Esophagus squamous epithelium (tissue), 5 donors: ENCODE measurements at regions not wholly inside any gene's neighbourhood (a gene's known extent, or its start where the extent isn't known, plus 50 kb on each side); places are given as distances from the start of the nearest gene placed in this dataset.

ENCODE experiments used
- DNase-seq: peaks from one replicate; lab custom pipeline; 2025; lab: John Stamatoyannopoulos, UW
- H3K27ac ChIP-seq, 4 donors: fragments of 200-600 bp; sonication (generic); one replicate each; pipeline ENCODE4 v1.5.1; 2016 to 2019; ENCODE audit warnings: mild to moderate bottlenecking in 1 of 4
- H3K27me3 ChIP-seq, 4 donors: fragments of 200-600 bp; sonication (generic); 1 replicate in 3 of 4; 2 replicates in 1 of 4; pipeline versions ENCODE4 v1.5.1 to v1.6.0; 2017 to 2021; ENCODE audit warnings: antibody characterized with exemption in 1 of 4
- H3K36me3 ChIP-seq, 3 donors: fragments of 200-600 bp; sonication (generic); one replicate each; pipeline ENCODE4 v1.5.1; 2016 to 2019
- H3K4me1 ChIP-seq, 3 donors: fragments of 200-600 bp; sonication (generic); one replicate each; pipeline ENCODE4 v1.5.1; 2017 to 2019
- H3K4me3 ChIP-seq, 4 donors: fragments of 200-600 bp; sonication (generic); 1 replicate in 3 of 4; 2 replicates in 1 of 4; pipeline ENCODE4 v1.5.1; 2016 to 2019; ENCODE audit warnings: mild to moderate bottlenecking in 2 of 4, moderate library complexity in 1 of 4
- H3K9me3 ChIP-seq, 3 donors: fragments of 200-600 bp; sonication (generic); one replicate each; pipeline ENCODE4 v1.5.1; 2016 to 2019
- POLR2A ChIP-seq, 4 donors: fragments of 450-650 bp; IDR thresholded peaks; one replicate each; pipeline ENCODE4 v1.6.1; 2017; ENCODE audit warnings: antibody characterized with exemption in 4 of 4, mild to moderate bottlenecking in 4 of 4, moderate library complexity in 3 of 4
- WGBS, 2 donors: methylation state at CpG; one replicate each; pipeline ENCODE4 v1.1.5; 2018; 5-methylcytosine and 5-hydroxymethylcytosine counted together
- intact Hi-C: fragments of 100-400 bp; cut with DNase I; formaldehyde crosslinking; loops from one replicate; pipeline ENCODE4 v1.15.0; 2022
- TF ChIP-seq, protein P1 (sequence below), 6 experiments: fragments of 450-650 bp in 4 of 6; fragments of 200-600 bp in 2 of 6; sonication (generic) in 2 of 6; IDR thresholded peaks; one replicate each; pipeline ENCODE4 v1.5.1; 2016 to 2019; ENCODE audit warnings: antibody characterized with exemption in 6 of 6, mild to moderate bottlenecking in 4 of 6, moderate library complexity in 4 of 6
- donor health status: DM: yes; HTN: yes; CAD: no.

DNA sequence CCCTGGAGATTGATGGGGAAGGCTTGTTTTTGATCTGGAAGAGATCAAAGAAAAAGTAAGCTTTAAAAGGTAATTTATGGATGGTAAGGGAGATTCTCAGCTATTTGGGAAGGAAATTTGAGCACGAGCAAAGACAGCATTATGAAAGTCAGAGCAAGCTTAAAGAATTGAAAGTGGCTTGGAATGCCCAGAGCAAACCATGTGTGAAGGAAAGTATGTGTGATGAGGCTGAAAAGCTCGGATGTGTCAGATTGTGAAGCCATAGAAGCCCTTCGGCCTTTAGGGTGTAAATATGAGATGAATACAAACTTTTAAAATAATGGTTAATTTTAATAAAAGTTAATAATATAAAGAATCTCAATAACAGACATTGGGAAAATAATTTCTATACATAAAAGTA is 377.4 kb upstream of the DSEL start:
- 57 to 59% methylated on average over 3 of the region's 3 CpGs for WGBS, 2 donors
- H3K9me3 ChIP-seq: no peaks in the 10 kb centered on the region
- H3K27me3 ChIP-seq: no peaks in the 10 kb centered on the region
- intact Hi-C loops: no loop called here
- H3K4me1 ChIP-seq: no peaks in the 10 kb centered on the region
- TF ChIP-seq, protein P1, sequence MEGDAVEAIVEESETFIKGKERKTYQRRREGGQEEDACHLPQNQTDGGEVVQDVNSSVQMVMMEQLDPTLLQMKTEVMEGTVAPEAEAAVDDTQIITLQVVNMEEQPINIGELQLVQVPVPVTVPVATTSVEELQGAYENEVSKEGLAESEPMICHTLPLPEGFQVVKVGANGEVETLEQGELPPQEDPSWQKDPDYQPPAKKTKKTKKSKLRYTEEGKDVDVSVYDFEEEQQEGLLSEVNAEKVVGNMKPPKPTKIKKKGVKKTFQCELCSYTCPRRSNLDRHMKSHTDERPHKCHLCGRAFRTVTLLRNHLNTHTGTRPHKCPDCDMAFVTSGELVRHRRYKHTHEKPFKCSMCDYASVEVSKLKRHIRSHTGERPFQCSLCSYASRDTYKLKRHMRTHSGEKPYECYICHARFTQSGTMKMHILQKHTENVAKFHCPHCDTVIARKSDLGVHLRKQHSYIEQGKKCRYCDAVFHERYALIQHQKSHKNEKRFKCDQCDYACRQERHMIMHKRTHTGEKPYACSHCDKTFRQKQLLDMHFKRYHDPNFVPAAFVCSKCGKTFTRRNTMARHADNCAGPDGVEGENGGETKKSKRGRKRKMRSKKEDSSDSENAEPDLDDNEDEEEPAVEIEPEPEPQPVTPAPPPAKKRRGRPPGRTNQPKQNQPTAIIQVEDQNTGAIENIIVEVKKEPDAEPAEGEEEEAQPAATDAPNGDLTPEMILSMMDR (IDR thresholded peaks at IDR 0.05): no peak
- no peak for TF ChIP-seq POLR2A (IDR thresholded peaks at IDR 0.05)
- no peaks in the 10 kb centered on the region for H3K36me3 ChIP-seq
- no peak for DNase-seq
- no peak overlapping the region for H3K27ac ChIP-seq
- H3K4me3 ChIP-seq: no peak overlapping the region

DNA sequence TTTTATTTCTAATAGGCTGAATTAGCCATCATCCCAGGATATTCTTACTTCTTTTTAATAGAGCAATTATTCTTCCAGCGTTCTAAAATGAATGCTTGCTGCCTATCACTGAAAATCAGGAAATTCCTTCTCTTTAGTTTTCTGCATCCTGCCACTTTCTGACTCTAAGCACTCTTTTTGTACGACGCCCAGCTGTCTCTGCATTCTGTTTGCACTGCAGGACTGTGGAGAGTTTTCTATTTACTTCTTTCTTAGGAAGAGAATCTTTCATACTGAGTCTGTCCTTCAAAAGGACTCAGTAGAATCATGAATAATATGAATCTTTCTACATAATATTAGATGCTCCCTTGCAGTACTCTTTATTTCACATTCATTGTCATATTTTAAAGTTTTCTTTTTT is 360.4 kb upstream of the DSEL start:
- intact Hi-C loops: no loop called here
- WGBS, 2 donors: 20 to 21% methylated on average over 3 of the region's 3 CpGs
- TF ChIP-seq POLR2A (IDR thresholded peaks at IDR 0.05): no peak
- TF ChIP-seq, protein P1 (IDR thresholded peaks at IDR 0.05): no peak

DNA sequence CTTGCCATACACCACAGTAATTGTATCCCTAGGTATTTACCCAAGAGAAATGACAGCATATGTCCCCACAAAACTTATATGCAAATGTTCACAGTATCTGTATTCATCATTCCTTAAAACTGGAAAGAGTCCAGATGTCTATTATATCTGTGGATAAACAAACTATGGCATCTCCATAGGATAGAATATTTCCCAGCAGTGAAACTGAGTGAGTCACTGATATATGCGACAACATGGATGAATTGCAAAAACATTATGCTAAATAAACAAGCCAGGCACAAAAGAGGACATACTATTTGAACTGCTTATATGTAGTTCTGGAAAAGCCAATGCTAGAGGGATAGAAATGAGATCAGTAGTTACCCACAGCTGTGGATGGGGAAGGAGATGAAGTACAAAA is 359.4 kb upstream of the DSEL start:
- WGBS, 2 donors: 46 to 63% methylated on average over 1 of the region's 1 CpG
- Histone ChIP-seq H3K4me1 (no peaks in the 10 kb centered on the region), H3K9me3 (no peaks in the 10 kb centered on the region), H3K36me3 (no peaks in the 10 kb centered on the region), H3K27ac (no peak overlapping the region), H3K27me3 (no peaks in the 10 kb centered on the region), H3K4me3 (no peak overlapping the region)
- TF ChIP-seq, protein P1 (IDR thresholded peaks at IDR 0.05): no peak
- no peak for TF ChIP-seq POLR2A (IDR thresholded peaks at IDR 0.05)
- no peak for DNase-seq
- intact Hi-C loops: no loop called here

More for the DNA sequence above, 360.4 kb upstream of the DSEL start:
- no peaks in the 10 kb centered on the region for H3K27me3 ChIP-seq
- H3K4me1 ChIP-seq: no peaks in the 10 kb centered on the region
- no peaks in the 10 kb centered on the region for H3K36me3 ChIP-seq
- H3K9me3 ChIP-seq: no peaks in the 10 kb centered on the region
- no peak for DNase-seq
- H3K27ac ChIP-seq: no peak overlapping the region
- no peak overlapping the region for H3K4me3 ChIP-seq

DNA sequence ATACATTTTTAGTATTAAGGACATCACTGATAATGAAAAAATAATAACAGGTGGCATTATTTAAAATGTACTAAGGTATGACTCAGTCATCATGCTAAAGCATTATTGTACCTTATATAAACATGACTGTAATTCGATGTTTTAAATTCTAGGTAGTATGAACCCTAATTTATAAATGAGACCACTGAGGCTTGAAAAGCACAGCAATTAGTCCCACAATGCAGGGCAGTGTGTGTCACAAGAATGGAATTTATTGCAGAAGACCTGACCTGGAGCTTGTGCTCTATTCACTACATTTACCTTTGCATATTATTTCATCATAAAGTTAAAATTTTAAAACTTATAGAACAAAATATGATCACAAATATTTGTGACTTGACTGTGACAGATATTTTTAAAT is 358.5 kb upstream of the DSEL start:
- Histone ChIP-seq H3K9me3 (no peaks in the 10 kb centered on the region), H3K36me3 (no peaks in the 10 kb centered on the region), H3K27ac (no peak overlapping the region), H3K4me3 (no peak overlapping the region), H3K27me3 (no peaks in the 10 kb centered on the region), H3K4me1 (no peaks in the 10 kb centered on the region)
- intact Hi-C loops: no loop called here
- WGBS, 2 donors: 59 to 73% methylated on average over 1 of the region's 1 CpG
- TF ChIP-seq POLR2A (IDR thresholded peaks at IDR 0.05): no peak
- TF ChIP-seq, protein P1 (IDR thresholded peaks at IDR 0.05): no peak
- DNase-seq: no peak

DNA sequence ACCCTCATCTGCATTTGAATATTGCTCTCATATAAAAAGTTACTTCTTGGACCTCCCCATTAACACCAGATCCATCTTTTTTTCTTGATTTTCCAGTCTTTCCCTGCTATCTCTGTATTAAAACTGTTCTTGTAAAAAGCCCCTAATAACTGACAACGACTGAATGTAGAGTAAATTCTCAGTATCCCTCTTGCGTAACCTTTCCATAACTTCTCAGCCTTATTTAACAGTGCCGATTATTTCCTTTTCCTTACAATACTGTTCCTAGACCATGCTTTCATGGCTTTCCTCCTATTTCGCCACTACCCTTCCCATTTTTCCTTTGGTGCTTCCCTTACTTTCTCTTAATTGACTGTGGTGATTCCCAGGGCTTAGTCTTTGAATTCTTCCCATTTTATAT is 348.9 kb upstream of the DSEL start:
- no peaks in the 10 kb centered on the region for H3K36me3 ChIP-seq
- no peaks in the 10 kb centered on the region for H3K9me3 ChIP-seq
- no peak for DNase-seq
- TF ChIP-seq, protein P1 (IDR thresholded peaks at IDR 0.05): no peak
- TF ChIP-seq POLR2A (IDR thresholded peaks at IDR 0.05): no peak
- intact Hi-C loops: no loop called here
- H3K4me3 ChIP-seq: no peak overlapping the region
- WGBS, 2 donors: 72 to 76% methylated on average over 4 of the region's 4 CpGs
- H3K4me1 ChIP-seq: no peaks in the 10 kb centered on the region
- H3K27ac ChIP-seq: no peak overlapping the region
- no peaks in the 10 kb centered on the region for H3K27me3 ChIP-seq
